DND-41 (cell line): ENCODE measurements at regions not wholly inside any gene's neighbourhood (a gene's known extent, or its start where the extent isn't known, plus 50 kb on each side); places are given as distances from the start of the nearest gene placed in this dataset.

Experiments used
- ATAC-seq: fragments of 200-7000 bp; cut with Tn5 transposase; 3 replicates; pipeline ENCODE4 v1.9.1; 2021; ENCODE audit warnings: low read depth; ENCODE audit not compliant: insufficient read depth
- DNase-seq: peaks from one replicate; pipeline ENCODE4 v3.0.0-alpha.2; 2020
- H2AFZ ChIP-seq: 2 replicates; pipeline ENCODE4 v1.6.0; 2012; ENCODE audit warnings: low read depth, low read length
- H3K27ac ChIP-seq: 2 replicates; pipeline ENCODE4 v1.5.1; 2012; ENCODE audit warnings: low read length, inconsistent platforms
- H3K27me3 ChIP-seq: fragments of 200-600 bp; sonication (generic); 2 replicates; pipeline ENCODE4 v1.6.0; 2012; ENCODE audit warnings: low read length, mild to moderate bottlenecking, inconsistent platforms; ENCODE audit not compliant: insufficient read depth, poor library complexity
- H3K36me3 ChIP-seq: 2 replicates; pipeline ENCODE4 v1.5.1; 2012; ENCODE audit warnings: low read length, inconsistent platforms; ENCODE audit not compliant: insufficient read depth
- H3K4me1 ChIP-seq: 2 replicates; pipeline ENCODE4 v1.5.1; 2012; ENCODE audit warnings: mild to moderate bottlenecking, low read length; ENCODE audit not compliant: insufficient read depth
- H3K4me2 ChIP-seq: 2 replicates; pipeline ENCODE4 v1.6.0; 2012; ENCODE audit warnings: mild to moderate bottlenecking, moderate library complexity, low read length, inconsistent platforms; ENCODE audit not compliant: insufficient read depth
- H3K4me3 ChIP-seq, 2 experiments: fragments of 200-600 bp in 1 of 2; shearing (Covaris generic) in 1 of 2; 2 replicates each; pipeline ENCODE4 v1.5.1; 2012 to 2016; ENCODE audit warnings: inconsistent platforms in 2 of 2, low read length in 2 of 2, mild to moderate bottlenecking in 2 of 2, low read depth in 1 of 2, moderate library complexity in 1 of 2
- H3K79me2 ChIP-seq: 2 replicates; pipeline ENCODE4 v1.6.0; 2012; ENCODE audit warnings: low read length, inconsistent platforms; ENCODE audit not compliant: insufficient read depth
- H3K9ac ChIP-seq: 2 replicates; pipeline ENCODE4 v1.6.0; 2012; ENCODE audit warnings: low read depth, mild to moderate bottlenecking, inconsistent platforms, low read length, moderate library complexity
- H3K9me3 ChIP-seq: 2 replicates; pipeline ENCODE4 v1.5.1; 2012; ENCODE audit warnings: low read length, moderate library complexity, mild to moderate bottlenecking, inconsistent platforms; ENCODE audit not compliant: insufficient read depth, severe bottlenecking
- H4K20me1 ChIP-seq: 2 replicates; pipeline ENCODE4 v1.6.0; 2012; ENCODE audit warnings: low read length; ENCODE audit not compliant: insufficient read depth
- CTCF ChIP-seq: IDR thresholded peaks from 2 replicates; pipeline ENCODE4 v1.5.1; 2012; ENCODE audit warnings: borderline replicate concordance, low read length, moderate library complexity, mild to moderate bottlenecking; ENCODE audit not compliant: poor library complexity, severe bottlenecking; ENCODE audit errors: extremely low read depth
- EZH2 ChIP-seq: IDR thresholded peaks from 3 replicates; pipeline ENCODE4 v1.6.1; 2012; ENCODE audit warnings: borderline replicate concordance, low read depth, mild to moderate bottlenecking, moderate library complexity, low read length, inconsistent platforms; ENCODE audit not compliant: severe bottlenecking

- no peaks in the 10 kb centered on the region for H3K79me2 ChIP-seq
- TF ChIP-seq CTCF (peak; percentile 55), EZH2 (no peak)
- H3K36me3 ChIP-seq, result no peaks in the 10 kb centered on the region
- H3K4me1 ChIP-seq, result no peaks in the 10 kb centered on the region
- no peak overlapping the region for H3K27ac ChIP-seq
- H3K27me3 ChIP-seq, result no peaks in the 10 kb centered on the region
- H3K9ac ChIP-seq, result no peak overlapping the region
- no peaks in the 10 kb centered on the region for H4K20me1 ChIP-seq
- peak; percentile 31; the same call in 1 of the 3 replicates for ATAC-seq
- no peak overlapping the region for H2AFZ ChIP-seq
- no peaks in the 10 kb centered on the region for H3K9me3 ChIP-seq
- H3K4me2 ChIP-seq, result no peak overlapping the region
- DNase-seq, result peak; percentile 24
- no peak overlapping the region for H3K4me3 ChIP-seq
Measured at GRCh38 chr21:36584980-36585940, 105.3 kb upstream of the CLDN14 start.

GRCh38 chr21:36587388-36587787 is 107.5 kb upstream of the CLDN14 start:
- Histone ChIP-seq H3K36me3 (no peaks in the 10 kb centered on the region), H3K4me1 (no peaks in the 10 kb centered on the region), H3K4me3 (no peak overlapping the region), H3K79me2 (no peaks in the 10 kb centered on the region), H3K27me3 (no peaks in the 10 kb centered on the region), H2AFZ (no peak overlapping the region), H3K4me2 (no peak overlapping the region), H3K9me3 (no peaks in the 10 kb centered on the region), H3K9ac (no peak overlapping the region), H3K27ac (no peak overlapping the region), H4K20me1 (no peaks in the 10 kb centered on the region)
- TF ChIP-seq CTCF, result no peak
- no peak for TF ChIP-seq EZH2
- DNase-seq (no peak), ATAC-seq (no peak)

- TF ChIP-seq CTCF (peak; percentile 52), EZH2 (no peak)
- no peak overlapping the region for H3K27ac ChIP-seq
- no peak overlapping the region for H3K4me2 ChIP-seq
- no peaks in the 10 kb centered on the region for H4K20me1 ChIP-seq
- ATAC-seq (peak; percentile 62; the same call in 1 of the 3 replicates), DNase-seq (peak; percentile 27)
- no peaks in the 10 kb centered on the region for H3K79me2 ChIP-seq
- H3K9me3 ChIP-seq, result no peaks in the 10 kb centered on the region
- H3K36me3 ChIP-seq, result no peaks in the 10 kb centered on the region
- H3K4me1 ChIP-seq, result no peaks in the 10 kb centered on the region
- H3K4me3 ChIP-seq, result no peak overlapping the region
- no peak overlapping the region for H2AFZ ChIP-seq
- H3K9ac ChIP-seq, result no peak overlapping the region
- H3K27me3 ChIP-seq, result no peaks in the 10 kb centered on the region
Measured at GRCh38 chr21:36589352-36589971, 109.5 kb upstream of the SIM2 start.
